ENCODE measurements at regions not wholly inside any gene's neighbourhood (a gene's known extent, or its start where the extent isn't known, plus 50 kb on each side); places are given as distances from the start of the nearest gene placed in this dataset.

GRCh38 chr16:86095131-86095752, 196.3 kb downstream of the IRF8 start:
- H3K27me3 Mint-ChIP-seq: peaks cover 7% of the 10 kb centered on the region
- H3K36me3 Mint-ChIP-seq (ENCODE audit: low read depth): no peaks in the 10 kb centered on the region
- H3K27ac Mint-ChIP-seq: no peak overlapping the region
- no peaks in the 10 kb centered on the region for H3K4me1 Mint-ChIP-seq
- no peak for ATAC-seq (replicated peaks)
- no peak overlapping the region for H3K4me3 Mint-ChIP-seq
- H3K9me3 Mint-ChIP-seq: no peaks in the 10 kb centered on the region

- Mint-ChIP-seq H3K4me1 (no peaks in the 10 kb centered on the region), H3K27ac (no peak overlapping the region), H3K27me3 (peaks cover 7% of the 10 kb centered on the region), H3K9me3 (no peaks in the 10 kb centered on the region), H3K4me3 (no peak overlapping the region), H3K36me3 (ENCODE audit: low read depth) (no peaks in the 10 kb centered on the region)
- no peak for ATAC-seq (replicated peaks)
Measured at GRCh38 chr16:86095906-86096485, 197.0 kb downstream of the IRF8 start.

- no peak overlapping the region for H3K4me3 Mint-ChIP-seq
- no peak for ATAC-seq (replicated peaks)
- no peaks in the 10 kb centered on the region for H3K4me1 Mint-ChIP-seq
- no peak overlapping the region for H3K27ac Mint-ChIP-seq
- no peaks in the 10 kb centered on the region for H3K9me3 Mint-ChIP-seq
- no peaks in the 10 kb centered on the region for H3K36me3 Mint-ChIP-seq (ENCODE audit: low read depth)
- H3K27me3 Mint-ChIP-seq: peaks cover 7% of the 10 kb centered on the region
Measured at GRCh38 chr16:86096850-86097249, 197.9 kb downstream of the IRF8 start.

DNA sequence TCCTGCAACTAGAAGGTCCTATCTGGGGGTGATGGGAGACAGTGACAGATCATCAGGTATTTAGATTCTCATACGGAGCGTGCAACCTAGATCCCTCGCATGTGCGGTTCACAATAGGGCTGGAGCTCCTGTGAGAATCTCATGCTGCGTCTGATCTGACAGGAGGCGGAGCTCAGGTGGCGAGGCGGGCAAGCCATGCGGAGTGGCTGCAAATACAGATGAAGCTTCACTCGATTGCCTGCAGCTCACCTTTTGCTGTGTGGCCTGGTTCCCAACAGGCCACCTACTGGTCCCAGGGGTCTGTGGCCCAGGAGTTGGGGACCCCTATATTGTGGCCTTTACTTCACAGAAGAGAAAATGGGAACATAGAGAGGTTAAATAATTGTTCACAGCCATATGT, 200.4 kb downstream of the IRF8 start:
- Mint-ChIP-seq H3K9me3 (peaks cover 5% of the 10 kb centered on the region), H3K36me3 (ENCODE audit: low read depth) (no peaks in the 10 kb centered on the region), H3K27ac (no peak overlapping the region), H3K4me3 (no peak overlapping the region), H3K27me3 (peaks cover 12% of the 10 kb centered on the region), H3K4me1 (peaks cover 5% of the 10 kb centered on the region)
- ATAC-seq (replicated peaks): no peak

DNA sequence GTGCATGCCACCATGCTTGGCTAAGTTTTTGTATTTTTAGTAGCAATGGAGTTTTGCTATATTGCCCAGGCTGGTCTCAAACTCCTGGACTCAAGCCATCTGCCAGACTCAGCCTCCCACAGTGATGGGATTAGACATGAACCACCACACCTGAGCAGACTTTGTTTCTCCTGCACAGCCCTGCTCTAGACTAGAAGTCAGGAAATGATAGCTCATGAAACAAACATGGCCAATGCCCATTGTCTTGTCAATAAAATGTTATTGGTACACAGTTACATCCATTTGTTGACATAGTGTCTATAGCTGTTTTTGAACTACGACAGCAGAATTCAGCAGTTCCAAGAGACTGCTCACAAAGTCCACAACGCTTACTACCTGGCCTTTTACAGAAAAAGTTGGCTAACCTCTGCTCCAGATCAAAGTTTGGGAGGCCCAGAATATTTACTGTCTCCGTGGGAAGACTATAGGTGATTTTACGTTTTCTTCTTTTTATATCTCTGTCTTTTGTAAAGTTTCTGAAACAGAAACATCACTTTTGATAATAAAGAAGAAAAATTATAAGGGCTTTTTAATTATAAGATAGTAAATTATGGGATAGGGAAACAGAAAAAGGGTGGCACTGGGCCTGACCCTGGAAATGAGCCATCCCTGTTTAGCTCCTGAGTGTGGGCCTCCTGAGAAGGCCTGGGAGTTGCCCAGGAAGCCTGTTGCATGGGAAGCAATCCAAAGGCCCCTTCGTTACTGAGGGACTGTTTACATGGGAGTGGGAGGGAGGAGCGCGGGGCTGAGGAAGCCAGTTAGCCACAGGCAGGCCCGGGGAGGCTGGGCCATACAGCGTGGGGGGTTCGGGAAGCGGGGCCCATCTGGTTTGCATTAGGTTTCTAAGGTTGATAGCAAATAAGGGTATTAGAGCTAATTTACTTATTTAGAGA, 201.5 kb downstream of the IRF8 start:
- Mint-ChIP-seq H3K4me1 (peaks cover 5% of the 10 kb centered on the region), H3K36me3 (ENCODE audit: low read depth) (no peaks in the 10 kb centered on the region), H3K27me3 (peaks cover 12% of the 10 kb centered on the region), H3K9me3 (peaks cover 5% of the 10 kb centered on the region), H3K4me3 (no peak overlapping the region), H3K27ac (no peak overlapping the region)
- no peak for ATAC-seq (replicated peaks)

- no peak overlapping the region for H3K27ac Mint-ChIP-seq
Measured at GRCh38 chr16:86101137-86101896, 202.4 kb downstream of the IRF8 start.

GRCh38 chr16:86101897-86102157, 202.9 kb downstream of the IRF8 start:
- no peak for ATAC-seq (replicated peaks)
- peaks cover 12% of the 10 kb centered on the region for H3K27me3 Mint-ChIP-seq
- H3K4me3 Mint-ChIP-seq: no peak overlapping the region
- no peak overlapping the region for H3K27ac Mint-ChIP-seq
- H3K9me3 Mint-ChIP-seq: peaks cover 5% of the 10 kb centered on the region
- H3K36me3 Mint-ChIP-seq (ENCODE audit: low read depth): no peaks in the 10 kb centered on the region
- H3K4me1 Mint-ChIP-seq: peaks cover 5% of the 10 kb centered on the region

More at GRCh38 chr16:86101137-86101896, 202.4 kb downstream of the IRF8 start:
- Mint-ChIP-seq H3K27me3 (peaks cover 12% of the 10 kb centered on the region), H3K4me3 (no peak overlapping the region), H3K4me1 (peaks cover 5% of the 10 kb centered on the region), H3K9me3 (peaks cover 5% of the 10 kb centered on the region), H3K36me3 (ENCODE audit: low read depth) (no peaks in the 10 kb centered on the region)
- no peak for ATAC-seq (replicated peaks)

DNA sequence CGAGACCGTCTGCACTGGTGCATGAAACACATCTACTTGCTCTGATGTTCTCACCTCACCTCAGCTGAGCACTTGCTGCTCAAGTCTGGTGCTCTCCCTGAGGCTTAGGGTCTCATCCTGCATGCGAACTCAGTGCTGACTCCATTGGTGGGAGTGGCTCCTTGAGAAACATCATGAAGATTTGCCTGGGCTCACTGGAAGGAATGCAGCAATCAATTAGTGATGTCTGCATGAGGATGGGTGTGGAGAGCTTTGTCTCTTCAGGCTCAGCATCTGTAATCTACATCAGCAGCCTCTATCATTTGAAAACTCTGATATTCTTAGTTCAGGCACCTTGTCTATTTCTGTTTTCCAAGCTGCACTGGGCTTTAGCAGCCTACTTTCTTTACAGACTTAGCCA, 204.4 kb downstream of the IRF8 start:
- ATAC-seq (replicated peaks): no peak
- Mint-ChIP-seq H3K4me3 (no peak overlapping the region), H3K9me3 (peaks cover 5% of the 10 kb centered on the region), H3K27me3 (peaks cover 12% of the 10 kb centered on the region), H3K27ac (no peak overlapping the region), H3K4me1 (peaks cover 5% of the 10 kb centered on the region), H3K36me3 (ENCODE audit: low read depth) (no peaks in the 10 kb centered on the region)

DNA sequence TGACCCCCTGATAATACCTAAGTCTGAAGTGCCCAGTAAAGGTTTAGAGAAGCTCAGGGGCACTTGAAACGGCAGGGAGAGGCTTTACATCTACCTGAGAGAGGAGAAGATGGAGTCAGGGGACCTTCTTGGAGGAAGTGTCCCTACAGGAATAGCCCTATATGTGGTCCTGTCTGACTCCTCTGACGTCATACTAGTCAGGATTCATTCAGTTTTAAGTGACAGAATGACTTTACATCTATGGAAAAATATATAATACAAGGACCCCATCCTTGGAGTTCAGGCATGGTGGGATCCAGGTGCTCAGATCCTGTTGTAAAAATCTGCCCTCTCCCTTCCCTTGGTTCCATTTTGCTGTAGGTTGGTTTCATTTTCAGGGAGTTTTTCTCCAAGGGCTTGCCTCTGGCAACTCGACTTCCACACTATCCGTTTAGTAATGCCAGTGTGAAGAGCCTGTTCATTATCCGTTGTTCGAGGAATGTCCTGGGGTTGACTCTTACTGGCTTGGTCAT, 205.6 kb downstream of the IRF8 start:
- Mint-ChIP-seq H3K4me1 (peaks cover 5% of the 10 kb centered on the region), H3K9me3 (peaks cover 5% of the 10 kb centered on the region), H3K4me3 (no peak overlapping the region), H3K27ac (no peak overlapping the region), H3K27me3 (peaks cover 5% of the 10 kb centered on the region), H3K36me3 (ENCODE audit: low read depth) (no peaks in the 10 kb centered on the region)
- no peak for ATAC-seq (replicated peaks)

DNA sequence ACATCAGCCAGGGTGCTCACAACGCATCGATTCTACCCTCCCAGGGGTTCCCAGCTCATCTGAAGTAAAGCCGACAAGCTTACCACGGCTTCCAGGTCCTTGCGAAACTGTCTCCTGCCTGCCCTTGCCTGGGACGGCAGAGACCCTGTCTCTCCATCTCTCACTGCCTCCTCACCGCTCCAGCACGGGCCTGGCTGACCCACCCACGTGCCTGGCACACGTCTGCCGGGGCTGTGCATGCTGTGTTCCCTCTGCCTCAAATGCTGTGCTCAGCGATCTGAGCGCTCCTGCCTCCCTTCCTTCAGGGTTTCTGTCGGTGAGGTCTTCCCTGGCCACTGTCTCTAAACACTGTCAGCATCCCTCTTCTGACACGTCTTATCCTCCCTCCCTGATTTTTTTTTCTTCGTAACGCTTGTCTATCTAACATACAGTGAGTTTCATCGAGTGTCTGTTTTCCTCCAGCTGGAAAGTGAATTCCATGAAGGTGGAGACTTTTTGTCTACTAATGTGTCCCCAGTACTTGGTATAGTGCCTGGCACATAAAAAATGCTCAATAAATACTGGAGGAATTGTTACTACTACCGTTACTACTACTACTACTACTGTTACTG, 208.4 kb downstream of the IRF8 start:
- Mint-ChIP-seq H3K27me3 (peaks cover 8% of the 10 kb centered on the region), H3K4me3 (no peak overlapping the region), H3K4me1 (peaks cover 3% of the 10 kb centered on the region), H3K27ac (no peak overlapping the region), H3K9me3 (peaks cover 3% of the 10 kb centered on the region), H3K36me3 (ENCODE audit: low read depth) (no peaks in the 10 kb centered on the region)
- no peak for ATAC-seq (replicated peaks)

DNA sequence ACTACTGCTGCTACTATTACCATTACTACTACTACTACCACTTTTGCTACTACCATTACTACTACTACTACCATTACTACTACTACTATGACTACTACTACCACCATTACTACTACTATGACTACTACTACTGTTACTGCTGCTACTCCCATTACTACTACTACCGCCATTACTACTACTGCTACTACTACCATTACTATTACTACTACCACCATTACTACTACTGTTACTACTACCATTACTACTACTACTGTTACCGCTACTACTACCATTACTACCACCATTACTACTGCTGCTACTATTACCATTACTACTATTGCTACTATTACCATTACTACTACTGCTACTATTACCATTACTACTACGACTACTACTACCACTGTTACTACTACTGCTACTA, 209.1 kb downstream of the IRF8 start:
- Mint-ChIP-seq H3K27me3 (peaks cover 9% of the 10 kb centered on the region), H3K4me1 (no peaks in the 10 kb centered on the region), H3K9me3 (no peaks in the 10 kb centered on the region), H3K36me3 (ENCODE audit: low read depth) (no peaks in the 10 kb centered on the region), H3K4me3 (no peak overlapping the region), H3K27ac (no peak overlapping the region)
- ATAC-seq (replicated peaks): no peak

DNA sequence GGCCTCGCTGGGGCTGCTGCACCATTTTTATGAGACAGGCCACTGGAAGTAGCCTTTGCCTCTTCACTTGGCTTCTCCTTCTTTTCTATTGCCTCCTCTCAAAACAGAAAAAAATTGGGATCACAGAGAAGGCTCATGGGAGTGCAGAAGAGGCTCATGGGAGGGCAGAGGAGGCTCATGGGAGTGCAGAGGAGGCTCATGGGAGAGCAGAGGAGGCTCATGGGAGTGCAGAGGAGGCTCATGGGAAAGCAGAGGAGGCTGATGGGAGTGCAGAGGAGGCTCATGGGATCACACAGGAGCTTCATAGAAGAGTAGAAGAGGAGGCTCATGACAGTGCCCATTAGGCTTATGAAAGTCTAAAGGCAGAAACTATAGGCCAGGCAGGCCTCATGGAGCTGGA, 211.2 kb downstream of the IRF8 start:
- H3K27ac Mint-ChIP-seq: no peak overlapping the region
- H3K4me3 Mint-ChIP-seq: no peak overlapping the region
- no peaks in the 10 kb centered on the region for H3K36me3 Mint-ChIP-seq (ENCODE audit: low read depth)
- no peaks in the 10 kb centered on the region for H3K9me3 Mint-ChIP-seq
- H3K4me1 Mint-ChIP-seq: no peaks in the 10 kb centered on the region
- ATAC-seq (replicated peaks): no peak
- H3K27me3 Mint-ChIP-seq: peaks cover 15% of the 10 kb centered on the region

GRCh38 chr16:86110726-86111125, 211.8 kb downstream of the IRF8 start:
- H3K4me1 Mint-ChIP-seq: no peaks in the 10 kb centered on the region
- H3K27ac Mint-ChIP-seq: no peak overlapping the region
- ATAC-seq (replicated peaks): no peak
- H3K4me3 Mint-ChIP-seq: no peak overlapping the region
- H3K27me3 Mint-ChIP-seq: peaks cover 17% of the 10 kb centered on the region
- H3K9me3 Mint-ChIP-seq: no peaks in the 10 kb centered on the region
- no peaks in the 10 kb centered on the region for H3K36me3 Mint-ChIP-seq (ENCODE audit: low read depth)

DNA sequence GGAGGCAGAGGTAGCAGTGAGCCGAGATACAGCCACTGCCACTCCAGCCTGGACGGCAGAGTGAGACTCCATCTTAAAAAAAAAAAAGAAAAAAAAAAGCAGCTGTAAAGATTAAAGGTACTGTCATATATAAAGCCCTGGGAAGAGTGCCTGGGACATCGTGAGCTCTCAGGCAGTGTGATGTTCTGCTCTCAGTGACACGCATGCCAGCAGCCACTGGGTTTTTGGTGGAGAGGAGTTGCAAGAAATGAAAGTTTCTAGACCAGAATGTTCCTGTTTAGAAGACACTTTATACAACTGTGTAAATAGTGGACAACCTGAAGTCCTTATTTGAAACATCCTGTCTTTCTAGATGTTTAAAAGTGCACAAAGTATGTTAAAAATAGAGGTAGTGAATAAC, 213.2 kb downstream of the IRF8 start:
- H3K36me3 Mint-ChIP-seq (ENCODE audit: low read depth): no peaks in the 10 kb centered on the region
- peaks cover 20% of the 10 kb centered on the region for H3K27me3 Mint-ChIP-seq
- no peaks in the 10 kb centered on the region for H3K4me1 Mint-ChIP-seq
- no peak overlapping the region for H3K27ac Mint-ChIP-seq
- H3K9me3 Mint-ChIP-seq: no peaks in the 10 kb centered on the region
- no peak for ATAC-seq (replicated peaks)
- H3K4me3 Mint-ChIP-seq: no peak overlapping the region

Data from activated T-helper 17 cell treated with anti-CD3 and anti-CD28 coated beads, Interleukin-2, amount 50 U/mL, for 72 hours (primary cell).